Gastroesophageal sphincter (tissue), 3 donors: ENCODE measurements at regions not wholly inside any gene's neighbourhood (a gene's known extent, or its start where the extent isn't known, plus 50 kb on each side); places are given as distances from the start of the nearest gene placed in this dataset.

Experiments used
- POLR2AphosphoS5 ChIP-seq: sonication (generic); formaldehyde crosslinking; IDR thresholded peaks from one replicate; pipeline ENCODE4 v1.6.1; 2017; ENCODE audit warnings: antibody characterized with exemption
- TF ChIP-seq, protein P1 (sequence below), 4 experiments: fragments of 200-600 bp in 2 of 4; fragments of 450-650 bp in 2 of 4; sonication (generic) in 1 of 4; IDR thresholded peaks; one replicate each; pipeline ENCODE4 v1.5.1; 2017 to 2019; ENCODE audit warnings: antibody characterized with exemption in 4 of 4, mild to moderate bottlenecking in 2 of 4, moderate library complexity in 2 of 4

DNA sequence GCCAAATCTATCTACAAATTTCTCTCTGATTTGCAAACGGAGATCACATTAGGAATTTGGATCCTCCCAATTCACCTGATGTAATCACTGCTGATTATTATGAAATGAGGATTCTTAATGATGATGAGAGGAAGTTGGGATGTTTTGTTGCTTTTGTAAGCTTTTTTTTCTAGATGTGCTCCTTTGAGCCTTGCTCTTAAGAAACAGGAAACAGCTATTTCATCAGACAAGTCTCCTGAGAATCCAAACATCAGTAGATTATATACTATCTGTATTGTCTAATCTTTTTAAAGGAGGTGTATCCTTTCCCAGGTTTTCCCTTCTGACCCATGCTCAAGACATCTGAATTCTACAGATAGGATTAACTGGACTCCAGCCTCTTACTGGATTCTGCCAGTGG, 73.3 kb downstream of the KIF2B start:
- TF ChIP-seq, protein P1, sequence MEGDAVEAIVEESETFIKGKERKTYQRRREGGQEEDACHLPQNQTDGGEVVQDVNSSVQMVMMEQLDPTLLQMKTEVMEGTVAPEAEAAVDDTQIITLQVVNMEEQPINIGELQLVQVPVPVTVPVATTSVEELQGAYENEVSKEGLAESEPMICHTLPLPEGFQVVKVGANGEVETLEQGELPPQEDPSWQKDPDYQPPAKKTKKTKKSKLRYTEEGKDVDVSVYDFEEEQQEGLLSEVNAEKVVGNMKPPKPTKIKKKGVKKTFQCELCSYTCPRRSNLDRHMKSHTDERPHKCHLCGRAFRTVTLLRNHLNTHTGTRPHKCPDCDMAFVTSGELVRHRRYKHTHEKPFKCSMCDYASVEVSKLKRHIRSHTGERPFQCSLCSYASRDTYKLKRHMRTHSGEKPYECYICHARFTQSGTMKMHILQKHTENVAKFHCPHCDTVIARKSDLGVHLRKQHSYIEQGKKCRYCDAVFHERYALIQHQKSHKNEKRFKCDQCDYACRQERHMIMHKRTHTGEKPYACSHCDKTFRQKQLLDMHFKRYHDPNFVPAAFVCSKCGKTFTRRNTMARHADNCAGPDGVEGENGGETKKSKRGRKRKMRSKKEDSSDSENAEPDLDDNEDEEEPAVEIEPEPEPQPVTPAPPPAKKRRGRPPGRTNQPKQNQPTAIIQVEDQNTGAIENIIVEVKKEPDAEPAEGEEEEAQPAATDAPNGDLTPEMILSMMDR (IDR thresholded peaks at IDR 0.05), result no peak
- no peak for TF ChIP-seq POLR2AphosphoS5
